Brain microvascular endothelial cell (primary cell): ENCODE measurements at regions not wholly inside any gene's neighbourhood (a gene's known extent, or its start where the extent isn't known, plus 50 kb on each side); places are given as distances from the start of the nearest gene placed in this dataset.

Experiments used
- DNase-seq: peaks from one replicate; pipeline ENCODE4 v3.0.0-alpha.2; 2020
- H3K27ac ChIP-seq: fragments of 250-450 bp; sonication (Bioruptor Pico); 2 replicates; pipeline ENCODE4 v1.5.1; 2020; ENCODE audit warnings: mild to moderate bottlenecking, moderate library complexity
- H3K27me3 ChIP-seq: fragments of 250-450 bp; sonication (Bioruptor Pico); replicated peaks from 2 replicates; pipeline ENCODE4 v1.5.1; 2020; ENCODE audit warnings: mild to moderate bottlenecking
- H3K36me3 ChIP-seq: fragments of 250-450 bp; sonication (Bioruptor Pico); replicated peaks from 2 replicates; pipeline ENCODE4 v1.5.1; 2020; ENCODE audit warnings: mild to moderate bottlenecking
- H3K4me3 ChIP-seq: 2 replicates; pipeline ENCODE4 v1.5.1; 2011; ENCODE audit warnings: low read depth, mild to moderate bottlenecking, control low read depth, low read length, moderate library complexity
- in situ Hi-C: cut with HindIII; loops from 2 replicates; pipeline ENCODE4 v1.10.0; 2017; ENCODE audit warnings: low sequenced_read_pairs, low pct_ligation_motif_present
- TF ChIP-seq, protein P1 (sequence below): IDR thresholded peaks from 2 replicates; pipeline ENCODE4 v1.5.1; 2011; ENCODE audit warnings: low read depth, mild to moderate bottlenecking, moderate library complexity, low read length, control low read depth, inconsistent platforms; ENCODE audit errors: missing control alignments

GRCh38 chr14:41120402-41120801 is 486.3 kb upstream of the LRFN5 start:
- in situ Hi-C loops: no loop called here
- DNase-seq: no peak
- no peaks in the 10 kb centered on the region for H3K27me3 ChIP-seq
- H3K4me3 ChIP-seq: no peak overlapping the region
- H3K36me3 ChIP-seq: no peaks in the 10 kb centered on the region
- TF ChIP-seq, protein P1, sequence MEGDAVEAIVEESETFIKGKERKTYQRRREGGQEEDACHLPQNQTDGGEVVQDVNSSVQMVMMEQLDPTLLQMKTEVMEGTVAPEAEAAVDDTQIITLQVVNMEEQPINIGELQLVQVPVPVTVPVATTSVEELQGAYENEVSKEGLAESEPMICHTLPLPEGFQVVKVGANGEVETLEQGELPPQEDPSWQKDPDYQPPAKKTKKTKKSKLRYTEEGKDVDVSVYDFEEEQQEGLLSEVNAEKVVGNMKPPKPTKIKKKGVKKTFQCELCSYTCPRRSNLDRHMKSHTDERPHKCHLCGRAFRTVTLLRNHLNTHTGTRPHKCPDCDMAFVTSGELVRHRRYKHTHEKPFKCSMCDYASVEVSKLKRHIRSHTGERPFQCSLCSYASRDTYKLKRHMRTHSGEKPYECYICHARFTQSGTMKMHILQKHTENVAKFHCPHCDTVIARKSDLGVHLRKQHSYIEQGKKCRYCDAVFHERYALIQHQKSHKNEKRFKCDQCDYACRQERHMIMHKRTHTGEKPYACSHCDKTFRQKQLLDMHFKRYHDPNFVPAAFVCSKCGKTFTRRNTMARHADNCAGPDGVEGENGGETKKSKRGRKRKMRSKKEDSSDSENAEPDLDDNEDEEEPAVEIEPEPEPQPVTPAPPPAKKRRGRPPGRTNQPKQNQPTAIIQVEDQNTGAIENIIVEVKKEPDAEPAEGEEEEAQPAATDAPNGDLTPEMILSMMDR: no peak
- H3K27ac ChIP-seq: no peak overlapping the region

DNA sequence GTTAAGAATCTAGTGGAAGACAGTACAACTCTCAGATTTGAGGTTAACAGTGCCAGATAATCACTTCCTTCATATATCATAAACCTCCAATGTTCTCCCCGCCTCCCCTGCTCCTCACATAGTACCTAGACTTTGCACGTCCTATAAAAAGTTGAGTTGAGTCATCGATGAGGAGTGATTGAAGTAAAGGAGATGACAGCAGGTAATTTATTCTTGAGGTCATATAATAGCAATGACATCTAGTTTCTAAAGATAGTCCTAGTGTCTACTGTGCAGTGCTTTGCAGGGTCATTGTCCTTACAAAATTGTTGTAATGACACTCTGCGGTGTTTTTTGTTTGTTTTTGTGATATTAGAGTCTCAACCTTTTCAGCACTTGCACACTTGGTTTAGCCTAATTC is 510.5 kb upstream of the LRFN5 start:
- no peaks in the 10 kb centered on the region for H3K36me3 ChIP-seq
- no peaks in the 10 kb centered on the region for H3K27me3 ChIP-seq
- in situ Hi-C loops: no loop called here
- no peak overlapping the region for H3K4me3 ChIP-seq
- TF ChIP-seq, protein P1: no peak
- DNase-seq: no peak
- no peak overlapping the region for H3K27ac ChIP-seq

DNA sequence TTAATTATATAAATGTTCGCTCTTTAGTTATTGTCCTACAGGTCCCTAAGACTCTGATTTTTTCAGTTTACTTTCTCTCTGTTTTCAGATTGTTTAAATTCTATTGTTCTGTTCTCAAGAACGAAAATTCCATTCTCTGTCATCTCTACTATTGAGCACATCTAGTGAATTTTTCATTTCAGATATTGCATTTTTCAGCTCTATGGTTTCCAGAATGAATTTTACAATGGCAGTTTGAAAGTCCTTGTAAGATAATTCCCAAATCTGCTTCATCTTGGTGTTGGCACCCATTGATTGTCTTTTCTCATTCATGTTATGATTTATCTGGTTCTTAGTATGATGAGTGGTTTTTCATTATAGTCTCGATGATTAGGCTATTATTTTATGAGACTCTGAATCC is 519.6 kb upstream of the LRFN5 start:
- DNase-seq: no peak
- no peaks in the 10 kb centered on the region for H3K27me3 ChIP-seq
- H3K27ac ChIP-seq: no peak overlapping the region
- TF ChIP-seq, protein P1: no peak
- H3K4me3 ChIP-seq: no peak overlapping the region
- H3K36me3 ChIP-seq: no peaks in the 10 kb centered on the region
- in situ Hi-C loops: no loop called here

DNA sequence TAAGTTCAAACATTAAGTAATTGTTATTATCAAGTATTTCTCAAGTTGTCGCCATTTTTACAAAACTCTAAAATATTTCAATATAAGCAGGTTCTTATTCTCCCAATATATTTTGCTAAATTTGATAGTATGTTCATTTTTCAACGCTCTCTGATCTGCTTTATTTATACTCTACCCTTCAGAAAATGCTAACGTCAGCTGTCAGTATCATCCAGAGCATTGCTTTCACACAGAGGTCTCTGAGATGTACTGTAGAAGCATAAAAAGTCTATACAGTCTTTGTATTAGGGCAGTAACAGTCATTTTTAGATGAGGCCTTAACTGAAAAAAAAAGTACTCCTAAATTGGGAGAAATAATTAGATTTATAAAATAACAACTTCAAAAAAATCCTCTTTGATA is 533.1 kb upstream of the LRFN5 start:
- Histone ChIP-seq H3K27me3 (no peaks in the 10 kb centered on the region), H3K36me3 (no peaks in the 10 kb centered on the region), H3K4me3 (no peak overlapping the region), H3K27ac (no peak overlapping the region)
- no peak for DNase-seq
- in situ Hi-C loops: no loop called here
- TF ChIP-seq, protein P1: no peak

GRCh38 chr14:41072776-41073175 is 533.9 kb upstream of the LRFN5 start:
- no peak for DNase-seq
- H3K27me3 ChIP-seq: no peaks in the 10 kb centered on the region
- H3K4me3 ChIP-seq: no peak overlapping the region
- in situ Hi-C loops: no loop called here
- TF ChIP-seq, protein P1: no peak
- H3K36me3 ChIP-seq: no peaks in the 10 kb centered on the region
- no peak overlapping the region for H3K27ac ChIP-seq

DNA sequence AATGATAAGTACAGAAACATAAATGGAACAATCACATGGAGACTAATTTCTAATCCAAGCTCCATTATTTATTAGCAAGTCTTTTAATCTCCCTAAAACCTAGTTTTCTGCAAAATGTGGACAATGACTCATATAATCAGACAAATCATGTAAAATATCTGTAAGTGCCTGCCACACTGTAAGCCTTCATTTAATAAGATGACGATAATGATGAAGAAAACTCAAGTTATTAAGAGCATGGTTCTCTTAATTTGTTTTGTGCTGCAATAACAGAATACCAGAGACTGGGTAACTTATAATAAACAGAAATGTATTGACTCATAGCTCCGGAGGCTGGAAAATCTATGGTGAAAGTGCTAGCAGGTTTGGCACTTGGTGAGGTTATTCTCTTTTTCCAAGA is 535.3 kb upstream of the LRFN5 start:
- no peak for DNase-seq
- Histone ChIP-seq H3K27ac (no peak overlapping the region), H3K4me3 (no peak overlapping the region), H3K27me3 (no peaks in the 10 kb centered on the region), H3K36me3 (no peaks in the 10 kb centered on the region)
- TF ChIP-seq, protein P1: no peak
- in situ Hi-C loops: no loop called here
